ENCODE measurements at regions not wholly inside any gene's neighbourhood (a gene's known extent, or its start where the extent isn't known, plus 50 kb on each side); places are given as distances from the start of the nearest gene placed in this dataset.
"Not testable (repeated sequence)": the region's sequence is repeated elsewhere in the genome, so short reads cannot be mapped to it uniquely, and the experiment has no call there.

- no peak for DNase-seq
These were observed 857.3 kb downstream of the FRK start for GRCh38 chr6:115203381-115203780.

GRCh38 chr6:115194981-115195638 lies 852.3 kb upstream of the HS3ST5 start:
- peak; percentile 10 for DNase-seq

GRCh38 chr6:115191989-115192388 lies 849.2 kb upstream of the HS3ST5 start:
- no peak for DNase-seq

GRCh38 chr6:115190534-115190933 lies 847.7 kb upstream of the HS3ST5 start:
- no peak for DNase-seq

GRCh38 chr6:115175456-115175855 lies 832.6 kb upstream of the HS3ST5 start:
- not testable (repeated sequence) for DNase-seq

- not testable (repeated sequence) for DNase-seq
These were observed 823.1 kb upstream of the HS3ST5 start for GRCh38 chr6:115165912-115166311.

GRCh38 chr6:115159733-115160132 lies 816.9 kb upstream of the HS3ST5 start:
- DNase-seq: no peak

- DNase-seq: no peak
These were observed 795.1 kb upstream of the HS3ST5 start for GRCh38 chr6:115137910-115138309.

GRCh38 chr6:115133790-115134189 lies 791.0 kb upstream of the HS3ST5 start:
- no peak for DNase-seq

- no peak for DNase-seq
These were observed 789.1 kb upstream of the HS3ST5 start for GRCh38 chr6:115131709-115132490.

GRCh38 chr6:115121513-115121912 lies 778.7 kb upstream of the HS3ST5 start:
- DNase-seq: not testable (repeated sequence)

GRCh38 chr6:115120391-115120790 lies 777.6 kb upstream of the HS3ST5 start:
- DNase-seq: no peak

GRCh38 chr6:115091461-115091860 lies 748.6 kb upstream of the HS3ST5 start:
- no peak for DNase-seq

GRCh38 chr6:115078555-115078954 lies 735.7 kb upstream of the HS3ST5 start:
- DNase-seq: no peak

- no peak for DNase-seq
These were observed 729.1 kb upstream of the HS3ST5 start for GRCh38 chr6:115071962-115072361.

- no peak for DNase-seq
These were observed 725.0 kb upstream of the HS3ST5 start for GRCh38 chr6:115067690-115068447.

GRCh38 chr6:115064680-115065079 lies 721.9 kb upstream of the HS3ST5 start:
- no peak for DNase-seq

- no peak for DNase-seq
These were observed 717.8 kb upstream of the HS3ST5 start for GRCh38 chr6:115060581-115060980.

- DNase-seq: no peak
These were observed 715.8 kb upstream of the HS3ST5 start for GRCh38 chr6:115058414-115059211.

GRCh38 chr6:115055579-115055978 lies 712.8 kb upstream of the HS3ST5 start:
- no peak for DNase-seq

- DNase-seq: not testable (repeated sequence)
These were observed 711.4 kb upstream of the HS3ST5 start for GRCh38 chr6:115054242-115054641.

- no peak for DNase-seq
These were observed 710.5 kb upstream of the HS3ST5 start for GRCh38 chr6:115053169-115053860.

All from COR-L47 (cell line).